Activated CD4-positive, alpha-beta memory T cell treated with anti-CD3 and anti-CD28 coated beads, Interleukin-2, amount 10 ng/mL, durations not matched to agents 7 days and 5 days (primary cell): ENCODE measurements at regions not wholly inside any gene's neighbourhood (a gene's known extent, or its start where the extent isn't known, plus 50 kb on each side); places are given as distances from the start of the nearest gene placed in this dataset.

Experiments
- CTCF ChIA-PET: fragments of 350-600 bp; sonication (Branson Sonifier 250); formaldehyde crosslinking; loops from one replicate; lab custom pipeline; 2021; ENCODE audit warnings: antibody characterized with exemption, inconsistent platforms; lab: Charles Lee
- POLR2A ChIA-PET: fragments of 350-600 bp; sonication (Branson Sonifier 250); formaldehyde crosslinking; loops from one replicate; lab custom pipeline; 2021; ENCODE audit warnings: antibody characterized with exemption; lab: Charles Lee
- DNase-seq: peaks from one replicate; pipeline ENCODE4 v3.0.0-alpha.2; 2020
- H3K27ac Mint-ChIP-seq: one replicate; pipeline ENCODE4 v1.8.0; 2021; ENCODE audit warnings: mild to moderate bottlenecking, mixed read lengths
- H3K27me3 Mint-ChIP-seq: one replicate; pipeline ENCODE4 v1.8.0; 2021; ENCODE audit warnings: mixed read lengths
- H3K36me3 Mint-ChIP-seq: one replicate; pipeline ENCODE4 v1.8.0; 2021; ENCODE audit warnings: low read depth, mixed read lengths
- H3K4me1 Mint-ChIP-seq: one replicate; pipeline ENCODE4 v1.8.0; 2021; ENCODE audit warnings: mixed read lengths
- H3K4me3 Mint-ChIP-seq: one replicate; pipeline ENCODE4 v1.8.0; 2021; ENCODE audit warnings: mild to moderate bottlenecking, mixed read lengths
- H3K9me3 Mint-ChIP-seq: one replicate; pipeline ENCODE4 v1.8.0; 2021; ENCODE audit warnings: mixed read lengths

DNA sequence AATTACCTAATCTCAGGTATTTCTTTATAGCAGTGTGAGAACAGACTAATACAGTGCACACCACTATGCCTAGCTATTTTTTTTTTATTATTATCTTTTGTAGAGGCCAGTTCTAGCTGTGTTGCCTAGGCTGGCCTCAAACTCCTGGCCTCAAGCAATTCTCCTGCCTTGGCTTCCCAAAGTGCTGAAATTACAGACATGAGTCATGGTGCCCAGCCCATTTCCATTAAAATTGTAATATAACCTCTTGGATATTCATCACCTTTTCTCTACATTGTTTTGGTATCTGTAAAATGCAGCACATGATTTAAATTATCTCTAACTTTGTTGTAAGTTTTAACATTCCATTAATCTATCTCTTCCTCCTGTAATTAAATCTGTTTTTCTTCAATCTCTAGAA is 2052.9 kb downstream of the ARAP2 start:
- no peaks in the 10 kb centered on the region for H3K4me1 Mint-ChIP-seq
- no peak overlapping the region for H3K27ac Mint-ChIP-seq
- peaks cover 4% of the 10 kb centered on the region for H3K9me3 Mint-ChIP-seq
- ChIA-PET POLR2A (no interaction called here), CTCF (no interaction called here)
- no peak overlapping the region for H3K4me3 Mint-ChIP-seq
- H3K27me3 Mint-ChIP-seq: no peaks in the 10 kb centered on the region
- no peaks in the 10 kb centered on the region for H3K36me3 Mint-ChIP-seq
- DNase-seq: no peak

DNA sequence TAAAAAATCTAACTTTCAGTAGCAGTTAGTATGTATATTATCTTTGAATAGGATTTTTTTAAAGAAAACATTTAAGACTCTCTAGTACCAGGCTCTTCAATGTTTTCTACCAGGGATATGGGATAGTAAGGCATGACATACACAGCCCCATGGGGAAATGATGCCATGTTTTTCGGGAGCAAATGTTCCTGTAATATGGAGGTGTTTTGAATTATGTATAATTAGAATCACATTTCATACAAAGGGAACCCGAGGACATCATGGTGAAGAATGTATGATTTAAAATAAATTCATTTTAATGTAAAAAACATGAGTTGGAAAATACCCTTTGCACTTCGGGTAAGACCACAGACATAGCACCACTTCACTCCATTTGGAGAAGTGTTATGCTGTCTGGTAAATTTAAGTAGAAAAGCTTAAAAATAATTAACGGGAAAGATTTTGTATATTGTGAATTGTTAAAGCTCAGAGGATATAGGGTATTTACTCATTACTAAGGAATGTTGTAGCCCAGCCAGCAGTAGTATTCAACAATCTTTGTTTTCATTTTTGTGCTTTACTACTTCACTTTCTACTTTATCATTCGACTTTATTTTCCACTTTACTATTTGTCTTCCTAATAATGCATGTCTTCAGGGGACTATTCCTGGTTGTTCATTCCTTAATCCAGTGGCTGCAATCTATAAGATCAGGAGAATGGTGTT is 2050.7 kb downstream of the ARAP2 start:
- Mint-ChIP-seq H3K4me1 (no peaks in the 10 kb centered on the region), H3K27ac (no peak overlapping the region), H3K27me3 (no peaks in the 10 kb centered on the region), H3K9me3 (peaks cover 4% of the 10 kb centered on the region), H3K36me3 (no peaks in the 10 kb centered on the region), H3K4me3 (no peak overlapping the region)
- CTCF ChIA-PET: no interaction called here
- no peak for DNase-seq
- POLR2A ChIA-PET: no interaction called here

DNA sequence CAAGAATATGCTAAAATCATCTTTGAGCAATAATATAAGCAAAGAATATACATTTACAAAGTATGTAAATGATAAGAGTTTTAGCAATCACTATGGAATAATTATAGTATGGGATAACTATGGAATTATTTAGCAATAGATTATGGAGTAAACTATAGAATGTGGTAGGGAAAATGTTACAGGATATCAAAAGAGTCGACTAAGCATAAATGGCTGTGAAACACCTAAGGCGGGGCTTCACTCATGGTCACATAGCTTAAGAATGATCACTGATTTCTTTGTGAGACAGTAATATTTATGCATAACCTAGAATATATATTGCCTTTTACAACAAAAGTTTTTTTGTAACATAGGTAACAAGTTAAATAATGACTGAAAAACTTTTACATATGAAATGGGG is 2049.7 kb downstream of the ARAP2 start:
- no peak for DNase-seq
- ChIA-PET POLR2A (no interaction called here), CTCF (no interaction called here)
- Mint-ChIP-seq H3K9me3 (peaks cover 2% of the 10 kb centered on the region), H3K27ac (no peak overlapping the region), H3K4me1 (no peaks in the 10 kb centered on the region), H3K36me3 (no peaks in the 10 kb centered on the region), H3K27me3 (no peaks in the 10 kb centered on the region), H3K4me3 (no peak overlapping the region)

DNA sequence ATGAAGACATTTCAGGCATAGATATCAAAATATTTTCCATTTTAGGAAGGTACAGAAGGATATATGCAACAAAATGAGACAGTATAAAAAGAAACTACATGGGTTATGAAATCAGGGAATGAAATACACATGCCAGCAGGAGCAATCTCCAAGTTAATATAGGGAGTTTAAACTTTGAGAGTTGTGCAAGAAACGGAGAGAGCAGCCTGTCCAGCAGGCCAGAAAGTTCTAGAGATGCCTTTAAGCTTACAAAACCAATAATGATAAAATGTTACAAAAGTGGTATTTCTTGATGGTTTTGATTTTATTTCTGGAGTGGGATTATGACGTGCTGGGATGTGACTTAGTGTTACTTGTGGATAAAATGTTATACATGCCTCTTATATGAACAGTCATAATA is 2047.9 kb downstream of the ARAP2 start:
- Mint-ChIP-seq H3K4me3 (no peak overlapping the region), H3K9me3 (peaks cover 4% of the 10 kb centered on the region), H3K36me3 (no peaks in the 10 kb centered on the region), H3K27ac (no peak overlapping the region), H3K27me3 (no peaks in the 10 kb centered on the region), H3K4me1 (no peaks in the 10 kb centered on the region)
- ChIA-PET CTCF (no interaction called here), POLR2A (no interaction called here)
- no peak for DNase-seq

- ChIA-PET CTCF (no interaction called here), POLR2A (no interaction called here)
- no peak for DNase-seq
- Mint-ChIP-seq H3K27me3 (no peaks in the 10 kb centered on the region), H3K4me1 (no peaks in the 10 kb centered on the region), H3K4me3 (no peak overlapping the region), H3K9me3 (peaks cover 11% of the 10 kb centered on the region), H3K27ac (no peak overlapping the region), H3K36me3 (no peaks in the 10 kb centered on the region)
Measured at GRCh38 chr4:34198966-34199365, 2045.3 kb downstream of the ARAP2 start.

DNA sequence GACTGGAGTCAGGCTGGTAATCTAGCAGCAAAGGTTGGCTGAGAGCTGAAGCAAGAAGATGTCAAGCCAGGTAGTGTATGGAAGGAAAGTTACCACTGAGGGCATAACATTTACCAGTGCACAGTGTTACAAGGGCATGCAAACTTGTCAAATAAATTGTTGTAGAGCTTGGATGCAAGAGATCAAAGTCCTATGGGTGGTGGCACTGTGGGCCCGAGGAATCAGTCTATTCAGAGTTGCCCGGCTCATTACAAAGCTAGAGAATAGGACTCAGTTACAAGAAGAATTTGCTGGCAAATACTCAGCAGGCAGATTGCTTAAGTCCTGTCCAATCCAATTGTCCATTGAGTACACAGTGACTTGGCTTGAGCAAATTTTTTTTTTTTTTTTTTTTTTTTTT is 2043.8 kb downstream of the ARAP2 start:
- no peak overlapping the region for H3K4me3 Mint-ChIP-seq
- ChIA-PET POLR2A (no interaction called here), CTCF (no interaction called here)

DNA sequence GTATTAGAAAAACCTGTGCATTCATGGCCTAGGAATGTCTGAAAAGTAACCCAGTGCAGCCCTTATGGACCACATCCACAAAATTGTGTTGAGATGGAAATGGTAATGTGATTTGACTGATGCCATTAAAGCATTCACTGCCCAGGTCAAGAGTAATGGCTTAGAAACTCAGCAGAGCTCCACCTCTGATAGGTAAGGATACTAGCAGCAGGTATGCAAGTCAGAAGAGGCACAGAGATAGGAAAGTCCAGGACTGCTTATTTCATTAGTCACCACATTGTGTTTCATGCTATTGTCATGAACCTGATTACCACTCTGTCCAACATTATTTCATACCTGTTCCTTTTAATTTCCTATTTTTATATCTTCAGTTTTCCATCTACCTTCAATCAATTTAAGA is 2042.2 kb downstream of the ARAP2 start:
- DNase-seq: no peak
- Mint-ChIP-seq H3K4me1 (no peaks in the 10 kb centered on the region), H3K27ac (no peak overlapping the region), H3K27me3 (no peaks in the 10 kb centered on the region), H3K9me3 (peaks cover 16% of the 10 kb centered on the region), H3K4me3 (no peak overlapping the region), H3K36me3 (no peaks in the 10 kb centered on the region)
- CTCF ChIA-PET: no interaction called here
- POLR2A ChIA-PET: no interaction called here

More for the DNA sequence above, 2043.8 kb downstream of the ARAP2 start:
- H3K4me1 Mint-ChIP-seq: no peaks in the 10 kb centered on the region
- no peaks in the 10 kb centered on the region for H3K36me3 Mint-ChIP-seq
- peaks cover 16% of the 10 kb centered on the region for H3K9me3 Mint-ChIP-seq
- no peak overlapping the region for H3K27ac Mint-ChIP-seq
- no peak for DNase-seq
- H3K27me3 Mint-ChIP-seq: no peaks in the 10 kb centered on the region

DNA sequence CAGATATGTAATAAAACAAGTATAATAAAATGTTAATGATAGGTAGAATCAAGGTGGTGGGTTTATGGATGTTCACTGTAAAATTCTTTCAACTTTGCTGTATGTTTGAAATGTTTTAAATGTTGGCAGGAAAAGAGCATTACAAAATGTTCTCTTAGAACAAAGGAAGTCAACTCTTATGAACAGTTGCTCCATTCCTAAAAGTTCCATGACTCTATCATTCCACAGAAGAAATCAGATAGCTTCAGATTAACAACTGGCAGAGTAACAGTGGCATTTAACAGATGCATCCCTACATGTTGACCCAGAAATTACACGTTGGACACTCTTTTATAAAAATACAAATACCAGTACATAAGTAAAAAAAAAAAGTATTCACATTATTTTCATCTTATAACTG is 2023.7 kb downstream of the ARAP2 start:
- POLR2A ChIA-PET: no interaction called here
- no peaks in the 10 kb centered on the region for H3K36me3 Mint-ChIP-seq
- H3K4me1 Mint-ChIP-seq: no peaks in the 10 kb centered on the region

DNA sequence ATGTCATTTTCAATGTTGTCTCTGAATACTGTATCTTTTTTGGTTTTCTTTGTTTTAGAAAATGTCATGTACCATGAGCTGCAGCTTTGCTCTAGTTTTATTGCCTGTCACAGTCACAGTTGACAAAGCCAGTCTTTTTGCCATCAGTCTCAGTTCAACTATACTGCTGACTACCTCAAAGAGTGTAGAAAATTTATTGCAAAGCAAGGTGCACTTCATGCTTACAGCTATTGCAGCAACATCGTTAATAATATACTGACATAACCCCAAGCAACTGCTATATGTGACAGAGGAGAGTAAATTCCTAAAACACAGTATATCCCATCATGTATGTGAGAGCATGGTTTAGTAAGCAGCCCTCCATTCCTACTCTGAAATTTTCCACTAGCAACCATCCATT is 2022.3 kb downstream of the ARAP2 start:
- ChIA-PET CTCF (no interaction called here), POLR2A (no interaction called here)
- Mint-ChIP-seq H3K36me3 (no peaks in the 10 kb centered on the region), H3K4me3 (no peak overlapping the region), H3K9me3 (peaks cover 9% of the 10 kb centered on the region), H3K4me1 (no peaks in the 10 kb centered on the region), H3K27me3 (no peaks in the 10 kb centered on the region), H3K27ac (no peak overlapping the region)
- DNase-seq: no peak

More for the DNA sequence above, 2023.7 kb downstream of the ARAP2 start:
- CTCF ChIA-PET: no interaction called here
- H3K27me3 Mint-ChIP-seq: no peaks in the 10 kb centered on the region
- peaks cover 9% of the 10 kb centered on the region for H3K9me3 Mint-ChIP-seq
- no peak for DNase-seq
- no peak overlapping the region for H3K4me3 Mint-ChIP-seq
- H3K27ac Mint-ChIP-seq: no peak overlapping the region

- DNase-seq: no peak
- Mint-ChIP-seq H3K36me3 (no peaks in the 10 kb centered on the region), H3K4me3 (no peak overlapping the region), H3K27ac (no peak overlapping the region), H3K9me3 (peaks cover 7% of the 10 kb centered on the region), H3K27me3 (no peaks in the 10 kb centered on the region), H3K4me1 (no peaks in the 10 kb centered on the region)
- ChIA-PET CTCF (no interaction called here), POLR2A (no interaction called here)
Measured at GRCh38 chr4:34236118-34236517, 2008.2 kb downstream of the ARAP2 start.

- no peaks in the 10 kb centered on the region for H3K27me3 Mint-ChIP-seq
- no peak overlapping the region for H3K27ac Mint-ChIP-seq
- no peaks in the 10 kb centered on the region for H3K4me1 Mint-ChIP-seq
- H3K4me3 Mint-ChIP-seq: no peak overlapping the region
- H3K36me3 Mint-ChIP-seq: no peaks in the 10 kb centered on the region
- ChIA-PET POLR2A (no interaction called here), CTCF (no interaction called here)
- H3K9me3 Mint-ChIP-seq: peaks cover 7% of the 10 kb centered on the region
- DNase-seq: no peak
Measured at GRCh38 chr4:34245276-34245675, 1999.0 kb downstream of the ARAP2 start.

- CTCF ChIA-PET: no interaction called here
- Mint-ChIP-seq H3K27ac (no peak overlapping the region), H3K9me3 (peaks cover 9% of the 10 kb centered on the region), H3K4me3 (no peak overlapping the region), H3K27me3 (no peaks in the 10 kb centered on the region), H3K4me1 (no peaks in the 10 kb centered on the region), H3K36me3 (no peaks in the 10 kb centered on the region)
- DNase-seq: no peak
- POLR2A ChIA-PET: no interaction called here
Measured at GRCh38 chr4:34250562-34250961, 1993.8 kb downstream of the ARAP2 start.

DNA sequence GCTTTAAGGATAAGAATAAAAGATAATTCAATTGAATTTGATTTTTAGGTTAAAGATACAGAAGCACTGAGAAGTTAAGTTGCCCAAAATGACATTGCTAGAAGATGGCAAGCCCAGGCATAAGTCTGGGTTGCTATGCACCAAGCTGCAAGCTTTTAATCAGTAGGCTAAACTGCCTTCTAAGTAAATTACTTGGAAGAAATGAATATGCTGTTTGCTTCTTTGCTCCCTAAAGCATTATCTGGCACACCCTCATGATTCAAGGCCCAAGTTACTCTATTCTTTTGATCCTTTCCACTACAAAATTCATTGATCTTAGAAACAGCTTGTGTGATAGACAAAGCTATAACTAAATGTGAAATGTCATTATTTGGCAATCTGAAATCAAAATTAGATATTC is 1991.1 kb downstream of the ARAP2 start:
- H3K27ac Mint-ChIP-seq: no peak overlapping the region
- H3K4me1 Mint-ChIP-seq: no peaks in the 10 kb centered on the region
- POLR2A ChIA-PET: no interaction called here
- H3K4me3 Mint-ChIP-seq: no peak overlapping the region
- H3K27me3 Mint-ChIP-seq: no peaks in the 10 kb centered on the region
- DNase-seq: no peak
- peaks cover 17% of the 10 kb centered on the region for H3K9me3 Mint-ChIP-seq
- H3K36me3 Mint-ChIP-seq: no peaks in the 10 kb centered on the region
- CTCF ChIA-PET: no interaction called here

- no peaks in the 10 kb centered on the region for H3K4me1 Mint-ChIP-seq
- ChIA-PET POLR2A (no interaction called here), CTCF (no interaction called here)
- no peaks in the 10 kb centered on the region for H3K36me3 Mint-ChIP-seq
- no peaks in the 10 kb centered on the region for H3K27me3 Mint-ChIP-seq
- H3K9me3 Mint-ChIP-seq: peaks cover 12% of the 10 kb centered on the region
- no peak overlapping the region for H3K4me3 Mint-ChIP-seq
- no peak overlapping the region for H3K27ac Mint-ChIP-seq
- DNase-seq: no peak
Measured at GRCh38 chr4:34258176-34258575, 1986.1 kb downstream of the ARAP2 start.
